GM12891 (cell line): ENCODE measurements at regions not wholly inside any gene's neighbourhood (a gene's known extent, or its start where the extent isn't known, plus 50 kb on each side); places are given as distances from the start of the nearest gene placed in this dataset.

Source experiments
- POLR2AphosphoS5 ChIP-seq: IDR thresholded peaks from 2 replicates; pipeline ENCODE4 v1.6.1; 2011; ENCODE audit warnings: low read depth, low read length, control low read depth
- TAF1 ChIP-seq: IDR thresholded peaks from 2 replicates; pipeline ENCODE4 v1.6.1; 2011; ENCODE audit warnings: low read depth, low read length, control low read depth

DNA sequence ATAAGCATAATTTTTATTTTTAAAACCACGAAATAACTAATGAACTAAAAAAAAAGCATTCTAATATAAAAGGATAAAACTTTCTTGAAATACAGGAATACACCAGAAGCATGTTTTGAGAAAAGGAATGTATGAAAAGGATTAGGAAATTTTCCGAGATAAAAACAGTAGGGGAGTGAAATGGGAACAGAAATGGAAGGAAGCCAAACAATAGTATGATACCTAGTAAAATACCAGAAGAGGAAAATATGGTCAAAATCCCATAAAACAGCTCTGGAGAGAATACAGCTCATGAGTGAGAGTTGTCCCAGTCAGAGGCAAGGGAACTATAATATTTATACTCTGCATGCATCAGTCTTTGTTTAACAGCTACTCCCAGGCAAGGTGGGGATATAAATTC lies 1016.2 kb downstream of the SLC6A15 start:
- TF ChIP-seq POLR2AphosphoS5 (no peak), TAF1 (no peak)
